Activated CD4-positive, alpha-beta T cell treated with anti-CD3 and anti-CD28 coated beads, Interleukin-2, Interleukin-4, amounts not matched to agents 100 ng/mL and 50 ng/mL, durations not matched to agents 16 hours and 8 hours (primary cell): ENCODE measurements at regions not wholly inside any gene's neighbourhood (a gene's known extent, or its start where the extent isn't known, plus 50 kb on each side); places are given as distances from the start of the nearest gene placed in this dataset.
"Not testable (repeated sequence)": the region's sequence is repeated elsewhere in the genome, so short reads cannot be mapped to it uniquely, and the experiment has no call there.

Source experiments
- DNase-seq: peaks from one replicate; pipeline ENCODE4 v3.0.0-alpha.2; 2020; ENCODE audit warnings: low spot score

- DNase-seq = no peak
Measured at GRCh38 chr7:136116186-136116585, 139.0 kb upstream of the MTPN start.

DNA sequence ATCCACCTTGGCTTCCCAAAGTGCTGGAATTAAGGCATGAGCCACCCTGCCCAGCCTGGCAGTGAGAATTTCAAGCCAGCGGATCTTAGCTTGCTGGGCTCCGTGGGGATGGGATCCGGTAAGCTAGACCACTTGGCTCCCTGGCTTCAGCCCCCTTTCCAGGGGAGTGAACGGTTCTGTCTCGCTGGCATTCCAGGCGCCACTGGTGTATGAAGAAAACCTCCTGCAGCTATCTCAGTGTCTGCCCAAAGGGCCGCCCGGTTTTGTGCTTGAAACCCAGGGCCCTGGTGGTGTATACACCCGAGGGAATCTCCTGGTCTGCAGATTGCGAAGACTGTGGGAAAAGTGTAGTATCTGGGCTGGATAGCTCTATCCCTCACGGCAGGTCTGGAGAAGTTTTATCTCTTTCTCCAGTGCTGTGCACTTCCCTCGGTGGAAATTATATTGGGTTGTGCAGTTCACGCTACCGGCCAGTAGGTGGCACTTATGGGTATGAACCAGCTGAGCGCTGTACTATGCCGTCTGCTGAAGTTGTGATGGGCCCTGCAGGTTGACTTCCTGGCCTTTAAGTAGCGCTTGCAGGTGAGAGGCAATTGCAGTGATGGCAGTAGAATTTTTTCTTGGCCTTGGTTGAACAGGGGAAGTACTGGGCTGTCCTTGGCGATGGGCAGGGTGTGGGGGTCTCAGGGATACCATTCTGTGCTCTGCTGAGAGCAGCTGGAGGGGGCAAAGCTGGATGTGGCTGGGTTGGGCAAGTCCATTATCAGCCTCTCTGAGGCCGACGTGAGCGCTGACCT, 138.0 kb upstream of the MTPN start:
- peak; percentile 73 for DNase-seq

- not testable (repeated sequence) for DNase-seq
Measured at GRCh38 chr7:136114467-136114866, 137.3 kb upstream of the MTPN start.

DNA sequence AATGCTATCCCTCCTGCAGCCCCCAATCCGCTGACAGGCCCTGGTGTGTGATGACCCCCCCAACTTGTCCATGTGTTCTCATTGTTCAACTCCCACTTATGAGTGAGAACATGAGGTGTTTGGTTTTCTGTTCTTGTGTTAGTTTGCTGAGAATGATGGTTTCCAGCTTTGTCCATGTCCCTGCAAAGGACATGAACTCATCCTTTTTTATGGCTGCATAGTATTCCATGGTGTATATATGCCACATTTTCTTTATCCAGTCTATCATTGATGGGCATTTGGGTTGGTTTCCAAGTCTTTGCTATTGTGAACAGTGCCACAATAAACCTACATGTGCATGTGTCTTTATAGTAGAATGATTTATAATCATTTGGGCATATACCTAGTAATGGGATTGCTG, 131.9 kb upstream of the MTPN start:
- DNase-seq = not testable (repeated sequence)

DNA sequence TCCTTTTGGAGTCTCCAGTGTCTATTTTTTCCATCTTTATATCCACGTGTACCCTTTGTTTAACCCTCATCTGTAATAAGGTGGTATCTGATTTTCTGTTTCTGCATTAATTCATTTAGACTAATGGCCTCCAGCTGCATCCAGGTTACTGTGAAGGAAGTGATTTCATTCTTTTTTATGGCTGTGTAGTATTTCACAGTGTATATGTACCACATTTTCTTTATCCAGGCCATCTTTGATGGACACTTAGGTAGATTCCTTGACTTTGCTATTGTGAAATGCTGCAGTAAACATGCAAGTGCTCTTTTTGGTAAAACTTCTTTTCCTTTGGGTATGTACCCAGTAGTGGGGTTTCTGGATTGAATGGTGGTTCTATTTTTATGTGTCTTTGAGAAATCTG, 128.0 kb upstream of the MTPN start:
- DNase-seq = no peak

- DNase-seq = no peak
Measured at GRCh38 chr7:136104269-136104603, 127.1 kb upstream of the MTPN start.

GRCh38 chr7:136103545-136104268, 126.5 kb upstream of the MTPN start:
- DNase-seq = no peak

DNA sequence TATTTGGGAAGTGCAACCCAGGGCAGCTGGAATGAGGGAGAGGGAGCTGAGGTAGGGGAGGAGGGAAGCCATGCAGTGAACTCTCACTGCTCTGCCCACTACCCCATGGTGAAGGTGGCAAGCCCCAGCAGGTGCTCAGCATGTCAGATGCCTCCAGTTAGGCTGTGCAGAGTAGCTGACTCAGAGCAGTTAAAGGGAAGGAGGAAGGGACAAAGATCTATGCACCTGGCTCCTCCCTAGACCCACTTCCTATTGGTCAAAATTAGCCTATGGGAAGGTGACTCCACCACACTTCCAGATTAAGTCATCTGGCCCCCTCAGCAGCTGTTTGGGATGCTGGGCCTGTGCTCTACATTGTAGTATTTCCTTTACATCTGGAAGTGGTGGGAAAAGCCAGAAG, 125.7 kb upstream of the MTPN start:
- DNase-seq = no peak

DNA sequence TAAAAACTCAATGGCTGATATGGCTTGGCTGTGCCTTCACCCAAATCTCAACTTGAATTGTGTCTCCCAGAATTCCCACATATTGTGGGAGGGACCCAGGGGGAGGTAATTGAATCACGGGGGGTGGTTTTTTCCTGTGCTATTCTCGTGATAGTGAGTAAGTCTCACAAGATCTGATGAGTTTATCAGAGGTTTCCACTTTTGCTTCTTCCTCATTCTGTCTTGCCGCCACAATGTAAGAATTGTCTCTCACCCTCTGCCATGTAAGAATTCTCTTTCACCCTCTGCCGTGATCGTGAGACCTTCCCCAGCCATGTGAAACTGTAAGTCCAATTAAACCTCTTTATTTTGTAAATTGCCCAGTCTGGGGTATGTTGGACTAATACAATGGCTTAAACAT, 115.6 kb upstream of the MTPN start:
- DNase-seq = not testable (repeated sequence)

- no peak for DNase-seq
Measured at GRCh38 chr7:136087881-136088280, 110.7 kb upstream of the MTPN start.

- no peak for DNase-seq
Measured at GRCh38 chr7:136086712-136087111, 109.6 kb upstream of the MTPN start.

DNA sequence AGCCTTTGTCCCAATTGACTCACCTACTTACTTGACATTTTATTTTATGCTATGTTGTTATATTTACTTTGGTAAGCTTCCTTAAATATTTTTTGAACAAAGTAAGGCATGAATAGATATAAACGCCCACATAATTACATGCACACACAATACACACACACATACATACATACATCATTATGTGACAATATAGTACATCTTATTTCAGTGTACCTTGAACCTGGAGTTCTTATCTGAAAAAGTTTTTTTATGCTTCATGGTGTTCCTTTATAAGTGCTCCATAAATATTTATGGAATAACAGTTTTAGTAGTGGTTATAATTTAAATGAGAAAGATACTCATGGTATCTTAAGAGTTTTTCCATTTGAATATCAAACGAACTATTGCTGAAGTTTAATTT, 102.8 kb upstream of the MTPN start:
- DNase-seq = no peak

GRCh38 chr7:136079478-136079892, 102.3 kb upstream of the MTPN start:
- DNase-seq = no peak

- no peak for DNase-seq
Measured at GRCh38 chr7:136079066-136079465, 101.9 kb upstream of the MTPN start.

DNA sequence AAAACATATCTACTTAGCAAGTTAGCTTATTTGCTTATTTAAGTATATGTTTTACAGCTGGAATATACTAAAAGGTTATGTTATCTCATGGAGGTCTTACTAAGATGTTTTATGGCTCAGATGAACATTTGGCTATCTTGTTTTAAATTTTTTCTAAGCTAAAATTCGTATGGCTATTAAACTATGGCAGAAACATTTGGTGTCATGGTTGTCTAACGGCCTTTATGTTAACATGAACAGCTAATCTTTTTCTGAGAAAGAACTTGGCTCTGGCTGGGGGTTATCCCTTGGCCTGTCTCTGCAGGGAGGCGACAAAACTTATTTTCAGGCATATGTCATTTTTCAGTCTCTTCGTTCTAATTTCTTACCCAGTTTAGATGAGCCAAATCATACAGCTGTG, 101.5 kb upstream of the MTPN start:
- no peak for DNase-seq

- DNase-seq = no peak
Measured at GRCh38 chr7:136076954-136077353, 99.8 kb upstream of the MTPN start.

GRCh38 chr7:136074843-136075242, 97.7 kb upstream of the MTPN start:
- no peak for DNase-seq

GRCh38 chr7:136072447-136072846, 95.3 kb upstream of the MTPN start:
- DNase-seq = no peak

- DNase-seq = no peak
Measured at GRCh38 chr7:136070736-136071505, 93.8 kb upstream of the MTPN start.

- no peak for DNase-seq
Measured at GRCh38 chr7:136069840-136070529, 92.8 kb upstream of the MTPN start.

DNA sequence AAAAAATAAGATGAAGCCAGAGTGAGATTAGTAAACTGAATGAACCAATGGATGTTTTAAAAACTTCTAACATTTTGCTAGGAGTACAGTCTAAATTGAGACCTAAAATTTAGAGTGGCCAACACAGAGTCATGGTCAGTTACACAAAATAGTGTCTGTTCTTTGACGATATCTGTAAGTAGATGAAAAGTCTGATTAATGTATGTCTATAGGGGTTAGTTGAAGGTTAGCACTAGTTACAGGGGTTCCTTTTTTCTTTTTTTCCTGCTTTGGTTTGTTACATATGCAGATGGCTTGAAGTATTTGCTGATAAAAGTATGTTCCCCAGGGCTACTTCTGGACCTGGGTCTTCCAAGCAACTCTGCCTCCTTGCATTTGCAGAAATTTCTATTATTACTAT, 90.1 kb upstream of the MTPN start:
- no peak for DNase-seq
